NCI-H510A (cell line): ENCODE measurements at regions not wholly inside any gene's neighbourhood (a gene's known extent, or its start where the extent isn't known, plus 50 kb on each side); places are given as distances from the start of the nearest gene placed in this dataset.
"Not testable (repeated sequence)": the region's sequence is repeated elsewhere in the genome, so short reads cannot be mapped to it uniquely, and the experiment has no call there.

Source experiments
- DNase-seq: peaks from one replicate; lab custom pipeline; 2025; lab: John Stamatoyannopoulos, UW

- DNase-seq: no peak
Observed at GRCh38 chr2:234156326-234156725, 105.8 kb downstream of the SPP2 start.

- not testable (repeated sequence) for DNase-seq
Observed at GRCh38 chr2:234152835-234153234, 102.3 kb downstream of the SPP2 start.

- DNase-seq: no peak
Observed at GRCh38 chr2:234147335-234147861, 96.9 kb downstream of the SPP2 start.

- no peak for DNase-seq
Observed at GRCh38 chr2:234146087-234146826, 95.8 kb downstream of the SPP2 start.

- no peak for DNase-seq
Observed at GRCh38 chr2:234145511-234145910, 95.0 kb downstream of the SPP2 start.

- no peak for DNase-seq
Observed at GRCh38 chr2:234145057-234145456, 94.6 kb downstream of the SPP2 start.

- DNase-seq: no peak
Observed at GRCh38 chr2:234143896-234144295, 93.4 kb downstream of the SPP2 start.

GRCh38 chr2:234142530-234142929 lies 92.0 kb downstream of the SPP2 start:
- DNase-seq: no peak

- DNase-seq: no peak
Observed at GRCh38 chr2:234139755-234140154, 89.3 kb downstream of the SPP2 start.

- DNase-seq: no peak
Observed at GRCh38 chr2:234138836-234139235, 88.3 kb downstream of the SPP2 start.

- no peak for DNase-seq
Observed at GRCh38 chr2:234137400-234138014, 87.0 kb downstream of the SPP2 start.

- DNase-seq: no peak
Observed at GRCh38 chr2:234136461-234136860, 86.0 kb downstream of the SPP2 start.

- DNase-seq: peak; percentile 70
Observed at GRCh38 chr2:234135750-234136221, 85.3 kb downstream of the SPP2 start.

GRCh38 chr2:234134496-234134895 lies 84.0 kb downstream of the SPP2 start:
- no peak for DNase-seq

- DNase-seq: no peak
Observed at GRCh38 chr2:234133004-234133403, 82.5 kb downstream of the SPP2 start.

- DNase-seq: no peak
Observed at GRCh38 chr2:234130777-234131181, 80.3 kb downstream of the SPP2 start.

GRCh38 chr2:234128606-234129005 lies 78.1 kb downstream of the SPP2 start:
- no peak for DNase-seq
